ENCODE measurements at regions not wholly inside any gene's neighbourhood (a gene's known extent, or its start where the extent isn't known, plus 50 kb on each side); places are given as distances from the start of the nearest gene placed in this dataset.

- H3K4me3 ChIP-seq, result no peak overlapping the region
- H3K27me3 ChIP-seq, result no peaks in the 10 kb centered on the region
- H3K27ac ChIP-seq, result no peak overlapping the region
- no peaks in the 10 kb centered on the region for H3K9me3 ChIP-seq (replicated peaks in 1 of 3)
- TF ChIP-seq POLR2A (IDR thresholded peaks at IDR 0.05) (no peak), CTCF (IDR thresholded peaks at IDR 0.05) (no peak)
- H3K4me1 ChIP-seq (replicated peaks in 1 of 2), result no peaks in the 10 kb centered on the region
- H3K36me3 ChIP-seq (replicated peaks in 1 of 2), result no peaks in the 10 kb centered on the region
- no peak for DNase-seq
- intact Hi-C loops (cut with DNase I), result no loop called here
- 87 to 90% (median 88%) methylated on average over 3 of the region's 3 CpGs for WGBS, 4 donors
These were observed 125.4 kb upstream of the ACKR3 start for GRCh38 chr2:236444187-236444586.

GRCh38 chr2:236445678-236446077, 123.9 kb upstream of the ACKR3 start:
- Histone ChIP-seq H3K27ac (no peak overlapping the region), H3K4me1 (replicated peaks in 1 of 2) (no peaks in the 10 kb centered on the region), H3K4me3 (no peak overlapping the region), H3K9me3 (replicated peaks in 1 of 3) (no peaks in the 10 kb centered on the region), H3K27me3 (no peaks in the 10 kb centered on the region), H3K36me3 (replicated peaks in 1 of 2) (no peaks in the 10 kb centered on the region)
- WGBS, 4 donors, result 77 to 100% (median 83%) methylated on average over 2 of the region's 2 CpGs
- intact Hi-C loops (cut with DNase I), result no loop called here
- DNase-seq, result no peak
- TF ChIP-seq POLR2A (IDR thresholded peaks at IDR 0.05) (no peak), CTCF (IDR thresholded peaks at IDR 0.05) (no peak)

- H3K27me3 ChIP-seq, result no peaks in the 10 kb centered on the region
- intact Hi-C loops (cut with DNase I), result no loop called here
- no peaks in the 10 kb centered on the region for H3K36me3 ChIP-seq (replicated peaks in 1 of 2)
- TF ChIP-seq POLR2A (IDR thresholded peaks at IDR 0.05) (no peak), CTCF (IDR thresholded peaks at IDR 0.05) (no peak)
- H3K4me1 ChIP-seq (replicated peaks in 1 of 2), result no peaks in the 10 kb centered on the region
- H3K4me3 ChIP-seq, result no peak overlapping the region
- no peak overlapping the region for H3K27ac ChIP-seq
- no peaks in the 10 kb centered on the region for H3K9me3 ChIP-seq (replicated peaks in 1 of 3)
- 89 to 93% (median 92%) methylated on average over 6 to 9 of the region's 9 CpGs for WGBS, 4 donors
- no peak for DNase-seq
These were observed 123.1 kb upstream of the ACKR3 start for GRCh38 chr2:236446521-236446920.

GRCh38 chr2:236449167-236449761, 120.4 kb upstream of the ACKR3 start:
- Histone ChIP-seq H3K36me3 (replicated peaks in 1 of 2) (no peaks in the 10 kb centered on the region), H3K27ac (no peak overlapping the region), H3K27me3 (no peaks in the 10 kb centered on the region), H3K9me3 (replicated peaks in 1 of 3) (no peaks in the 10 kb centered on the region), H3K4me1 (replicated peaks in 1 of 2) (no peaks in the 10 kb centered on the region), H3K4me3 (no peak overlapping the region)
- DNase-seq, result peak in 1 of 7 donors; percentile 60
- no peak for TF ChIP-seq POLR2A (IDR thresholded peaks at IDR 0.05)
- no peak for TF ChIP-seq CTCF (IDR thresholded peaks at IDR 0.05)
- 79 to 87% (median 86%) methylated on average over 14 to 15 of the region's 15 CpGs for WGBS, 4 donors
- intact Hi-C loops (cut with DNase I), result no loop called here
